A204.1 (cell line): ENCODE measurements at regions not wholly inside any gene's neighbourhood (a gene's known extent, or its start where the extent isn't known, plus 50 kb on each side); places are given as distances from the start of the nearest gene placed in this dataset.
"Not testable (repeated sequence)": the region's sequence is repeated elsewhere in the genome, so short reads cannot be mapped to it uniquely, and the experiment has no call there.

Source experiments
- FAIRE-seq: peaks from 2 replicates; lab custom pipeline; 2012; peaks lifted over from hg19 to GRCh38; lab: Jason Lieb, UNC

- FAIRE-seq: no peak
These were observed 252.4 kb downstream of the ZIC4 start for GRCh38 chr3:147153830-147154539.

- no peak for FAIRE-seq
These were observed 253.9 kb downstream of the ZIC4 start for GRCh38 chr3:147152476-147152875.

- FAIRE-seq: no peak
These were observed 264.6 kb downstream of the ZIC4 start for GRCh38 chr3:147141516-147142288.

DNA sequence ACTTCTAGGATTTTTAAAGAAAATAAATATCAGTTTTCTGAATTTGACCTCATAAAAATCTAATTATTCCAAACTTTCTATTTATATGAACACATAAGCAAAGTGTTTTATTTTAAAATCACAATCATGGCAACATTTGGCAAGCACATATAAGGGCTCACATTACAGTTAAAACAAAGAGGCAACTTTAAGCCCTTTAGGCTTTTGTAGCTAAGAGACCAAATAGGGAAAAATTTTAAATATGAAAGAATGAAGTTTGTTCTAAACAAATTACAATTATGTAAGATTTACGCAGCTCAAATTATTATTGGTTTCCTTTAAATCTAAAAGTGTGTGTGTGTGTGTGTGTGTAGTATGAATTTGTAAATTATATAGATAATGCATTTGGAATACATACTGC, 267.0 kb downstream of the ZIC4 start:
- FAIRE-seq: no peak

GRCh38 chr3:147132168-147132567, 274.2 kb downstream of the ZIC4 start:
- no peak for FAIRE-seq

- no peak for FAIRE-seq
These were observed 275.9 kb downstream of the ZIC4 start for GRCh38 chr3:147130461-147130860.

DNA sequence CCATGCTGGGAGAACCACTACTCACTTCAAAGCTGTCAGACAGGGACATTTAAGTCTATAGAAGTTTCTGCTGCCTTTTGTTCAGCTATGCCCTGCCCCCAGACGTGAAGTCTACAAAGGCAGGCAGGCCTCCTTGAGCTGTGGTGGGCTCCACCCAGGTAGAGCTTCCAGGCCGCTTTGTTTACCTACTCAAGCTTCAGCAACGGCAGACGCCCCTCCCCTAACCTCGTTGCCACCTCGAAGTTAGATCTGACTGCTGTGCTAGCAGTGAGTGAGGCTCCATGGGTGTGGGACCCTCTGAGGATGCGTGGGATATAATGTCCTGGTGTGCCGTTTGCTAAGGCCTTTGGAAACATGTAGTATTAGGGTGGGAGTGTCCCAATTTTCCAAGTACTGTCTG, 276.7 kb downstream of the ZIC4 start:
- FAIRE-seq: no peak

GRCh38 chr3:147122350-147122749, 284.0 kb downstream of the ZIC4 start:
- no peak for FAIRE-seq

- peak; percentile 91 for FAIRE-seq
These were observed 286.4 kb downstream of the ZIC4 start for GRCh38 chr3:147119989-147120388.

GRCh38 chr3:147119346-147119745, 287.0 kb downstream of the ZIC4 start:
- FAIRE-seq: no peak

DNA sequence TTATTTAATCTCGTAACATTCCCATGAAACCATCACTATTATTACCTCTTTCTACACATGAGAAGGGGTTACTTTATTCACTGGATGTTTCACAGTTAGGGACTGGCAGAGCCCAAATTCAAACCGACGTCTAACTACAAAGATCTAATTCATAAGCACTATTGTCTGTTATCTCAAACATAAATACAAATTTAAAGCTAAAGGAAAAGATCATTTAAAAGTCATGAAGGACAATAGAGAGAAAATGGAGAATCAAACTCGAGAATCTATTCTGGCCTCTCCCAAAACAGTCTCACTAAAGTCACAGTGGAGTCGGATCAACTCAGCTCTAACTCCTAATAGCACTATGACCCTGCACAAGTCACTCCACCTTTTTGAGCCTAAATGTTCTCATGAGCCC, 287.7 kb downstream of the ZIC4 start:
- no peak for FAIRE-seq

GRCh38 chr3:147117631-147118030, 288.7 kb downstream of the ZIC4 start:
- FAIRE-seq: no peak

- FAIRE-seq: no peak
These were observed 292.9 kb downstream of the ZIC4 start for GRCh38 chr3:147113293-147114044.

DNA sequence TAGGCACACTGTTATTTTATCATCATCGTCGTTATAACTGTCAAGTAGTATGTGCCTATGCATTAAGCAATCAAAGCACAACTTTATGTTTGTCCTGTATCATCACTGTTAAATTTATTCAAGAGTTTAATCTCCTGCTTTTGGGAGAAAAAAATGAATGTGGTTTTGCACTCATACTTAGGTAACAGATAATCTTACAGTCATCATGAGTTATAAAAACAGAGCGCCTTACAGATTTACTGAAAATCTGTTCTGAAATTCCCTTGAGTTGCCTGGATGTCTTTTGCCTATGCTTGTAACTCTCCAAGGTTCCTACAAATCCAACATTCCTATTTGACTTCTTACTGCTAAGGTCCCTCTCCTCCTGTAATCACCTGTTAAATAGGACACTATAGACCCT, 307.3 kb downstream of the ZIC4 start:
- no peak for FAIRE-seq

DNA sequence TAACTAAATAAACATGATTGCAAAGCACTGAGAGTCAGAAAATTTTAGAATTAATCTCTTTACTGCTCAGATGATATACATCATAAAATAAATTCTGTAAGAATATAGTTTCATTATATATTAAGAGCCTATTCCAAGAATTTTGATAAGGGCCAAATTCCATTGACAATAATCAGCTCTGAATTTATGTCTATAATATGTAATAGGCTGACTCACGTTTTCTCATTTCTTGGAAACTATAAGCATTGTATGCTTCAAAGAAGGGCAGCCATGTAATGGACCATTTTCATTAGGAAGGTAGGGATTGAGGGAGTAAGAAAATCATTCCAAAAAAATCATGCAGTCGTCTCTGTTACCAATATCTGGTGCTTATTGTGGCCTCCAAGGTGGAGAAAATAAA, 315.9 kb downstream of the ZIC4 start:
- FAIRE-seq: no peak

GRCh38 chr3:147089286-147089685, 317.1 kb downstream of the ZIC4 start:
- no peak for FAIRE-seq

- FAIRE-seq: not testable (repeated sequence)
These were observed 346.8 kb downstream of the ZIC4 start for GRCh38 chr3:147059500-147059899.

DNA sequence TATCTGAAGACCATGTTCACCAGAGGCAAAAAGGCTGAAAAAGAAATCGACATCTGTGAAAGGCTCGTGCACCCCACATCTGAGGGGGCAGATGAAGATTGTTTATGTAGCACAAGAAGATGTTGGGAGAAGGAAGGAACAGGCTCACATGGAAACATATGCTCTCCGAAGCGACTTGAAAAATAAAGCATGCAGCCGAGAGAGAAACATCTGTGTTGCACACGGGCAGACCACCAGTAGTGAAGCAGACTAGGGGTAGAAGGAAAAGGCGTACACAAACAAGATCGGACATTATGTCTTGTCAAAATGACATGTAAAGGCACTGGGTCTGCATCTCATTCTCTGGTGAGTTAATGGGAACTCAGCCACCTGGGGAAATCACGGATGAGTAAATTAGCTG, 356.5 kb downstream of the ZIC4 start:
- no peak for FAIRE-seq

- FAIRE-seq: peak; percentile 34
These were observed 357.0 kb downstream of the ZIC4 start for GRCh38 chr3:147049305-147049704.

- FAIRE-seq: no peak
These were observed 359.4 kb downstream of the ZIC4 start for GRCh38 chr3:147046916-147047315.

DNA sequence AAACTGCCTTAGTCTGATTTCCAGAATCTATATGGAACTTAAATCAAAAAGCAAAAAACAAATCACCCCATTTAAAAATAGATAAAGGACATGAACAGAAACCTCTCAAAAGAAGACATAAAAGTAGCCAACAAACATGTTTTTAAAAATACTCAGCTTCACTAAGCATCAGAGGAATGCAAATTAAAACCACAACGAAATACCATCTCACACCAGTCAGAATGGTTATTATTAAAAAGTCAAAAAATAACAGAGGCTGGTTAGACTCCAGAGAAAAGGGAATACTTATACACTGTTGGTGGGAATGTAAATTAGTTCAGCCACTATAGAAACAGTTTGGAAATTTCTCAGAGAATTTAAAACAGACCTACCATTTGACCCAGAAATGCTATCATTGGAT, 367.9 kb downstream of the ZIC4 start:
- FAIRE-seq: no peak

DNA sequence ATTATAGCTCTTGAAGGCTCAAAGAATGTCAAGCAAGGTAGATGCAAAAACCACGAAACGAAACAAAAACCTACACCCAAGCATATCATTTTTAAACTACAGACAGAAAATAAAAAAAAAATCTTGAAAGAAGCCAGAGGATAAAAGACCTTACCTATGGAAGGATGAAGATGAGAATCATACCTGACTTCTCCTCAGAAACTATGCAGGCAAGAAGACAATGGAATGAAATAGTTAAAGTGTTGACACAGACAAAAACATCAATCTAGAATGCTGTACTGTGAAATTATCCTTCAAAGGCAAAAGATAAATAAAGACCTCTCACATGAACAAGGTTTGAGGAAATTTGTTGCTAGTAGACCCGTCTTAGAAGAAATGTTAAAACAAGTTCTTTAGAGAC, 372.0 kb downstream of the ZIC4 start:
- FAIRE-seq: no peak

DNA sequence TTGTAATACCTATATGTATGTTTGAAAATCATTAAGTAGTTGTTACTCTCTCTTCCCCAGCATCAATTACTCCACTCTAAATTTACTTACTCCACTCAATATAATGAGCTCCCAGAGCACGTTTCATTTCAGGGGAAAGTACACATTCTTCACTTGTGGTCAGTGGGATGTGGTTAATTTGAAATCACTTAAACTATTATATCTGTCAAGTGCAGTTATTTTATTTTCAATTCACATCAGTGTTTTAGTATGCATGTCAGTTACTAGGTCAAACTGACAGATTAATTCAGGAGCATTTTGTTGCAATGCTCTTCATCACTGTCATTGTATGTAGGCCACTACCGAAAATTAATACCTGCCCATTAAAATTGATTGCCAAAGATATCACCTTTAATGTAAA, 376.1 kb downstream of the ZIC4 start:
- no peak for FAIRE-seq
